ENCODE measurements at regions not wholly inside any gene's neighbourhood (a gene's known extent, or its start where the extent isn't known, plus 50 kb on each side); places are given as distances from the start of the nearest gene placed in this dataset.

GRCh38 chr6:45822873-45823272, 192.8 kb downstream of the CLIC5 start:
- Histone ChIP-seq H3K4me2 (ENCODE audit: low read length) (no peak overlapping the region), H3K9me3 (ENCODE audit: low read length) (no peaks in the 10 kb centered on the region), H3K4me1 (ENCODE audit: insufficient read depth, low read length, severe bottlenecking) (no peaks in the 10 kb centered on the region), H3K79me2 (ENCODE audit: insufficient read depth, low read length) (no peaks in the 10 kb centered on the region), H2AFZ (ENCODE audit: low read length) (no peak overlapping the region), H4K20me1 (ENCODE audit: insufficient read depth, low read length) (no peaks in the 10 kb centered on the region), H3K36me3 (ENCODE audit: insufficient read depth, low read length) (no peaks in the 10 kb centered on the region), H3K27ac (ENCODE audit: low read depth, low read length, poor library complexity, severe bottlenecking) (no peak overlapping the region), H3K4me3 (ENCODE audit: low read depth, low read length, poor library complexity, severe bottlenecking) (no peak overlapping the region), H3K27me3 (ENCODE audit: insufficient read depth, low read length) (no peaks in the 10 kb centered on the region), H3F3A (ENCODE audit: insufficient read depth, low read length) (no peaks in the 10 kb centered on the region), H3K9ac (ENCODE audit: low read length) (no peak overlapping the region), H3K9me2 (ENCODE audit: low read depth, low read length) (no peaks in the 10 kb centered on the region)
- TF ChIP-seq CTCF (IDR thresholded peaks at IDR 0.05; ENCODE audit: low read length) (no peak), EZH2 (IDR thresholded peaks at IDR 0.05; ENCODE audit: borderline replicate concordance, low read length) (no peak)

GRCh38 chr6:45822246-45822812, 193.3 kb downstream of the CLIC5 start:
- Histone ChIP-seq H3K36me3 (ENCODE audit: insufficient read depth, low read length) (no peaks in the 10 kb centered on the region), H3K27ac (ENCODE audit: low read depth, low read length, poor library complexity, severe bottlenecking) (no peak overlapping the region), H2AFZ (ENCODE audit: low read length) (no peak overlapping the region), H3K9me3 (ENCODE audit: low read length) (no peaks in the 10 kb centered on the region), H3K9me2 (ENCODE audit: low read depth, low read length) (no peaks in the 10 kb centered on the region), H3K79me2 (ENCODE audit: insufficient read depth, low read length) (no peaks in the 10 kb centered on the region), H3K27me3 (ENCODE audit: insufficient read depth, low read length) (no peaks in the 10 kb centered on the region), H3K4me1 (ENCODE audit: insufficient read depth, low read length, severe bottlenecking) (no peaks in the 10 kb centered on the region), H4K20me1 (ENCODE audit: insufficient read depth, low read length) (no peaks in the 10 kb centered on the region), H3F3A (ENCODE audit: insufficient read depth, low read length) (no peaks in the 10 kb centered on the region), H3K9ac (ENCODE audit: low read length) (no peak overlapping the region), H3K4me2 (ENCODE audit: low read length) (no peak overlapping the region), H3K4me3 (ENCODE audit: low read depth, low read length, poor library complexity, severe bottlenecking) (no peak overlapping the region)
- TF ChIP-seq EZH2 (IDR thresholded peaks at IDR 0.05; ENCODE audit: borderline replicate concordance, low read length) (no peak), CTCF (IDR thresholded peaks at IDR 0.05; ENCODE audit: low read length) (no peak)

DNA sequence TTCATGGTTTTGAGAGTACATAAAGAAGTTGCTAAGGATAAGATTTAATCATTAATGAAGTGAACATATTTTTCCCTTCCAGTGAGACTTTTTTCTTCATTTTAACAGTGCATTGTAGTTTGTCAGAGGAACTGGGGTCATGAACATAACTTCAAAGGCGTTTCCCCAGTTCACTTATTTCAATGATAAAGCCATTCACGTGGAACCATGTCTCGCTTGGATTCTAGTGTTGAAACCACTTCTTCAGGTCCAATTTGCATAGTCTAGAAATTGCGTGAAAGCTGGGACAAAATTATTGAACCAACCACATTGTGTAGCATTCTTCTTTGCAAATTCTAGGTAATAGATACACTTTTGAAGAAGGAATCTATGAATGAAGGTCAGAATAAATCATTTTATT, 197.0 kb downstream of the CLIC5 start:
- Histone ChIP-seq H3F3A (ENCODE audit: insufficient read depth, low read length) (no peaks in the 10 kb centered on the region), H3K4me1 (ENCODE audit: insufficient read depth, low read length, severe bottlenecking) (no peaks in the 10 kb centered on the region), H2AFZ (ENCODE audit: low read length) (no peak overlapping the region), H4K20me1 (ENCODE audit: insufficient read depth, low read length) (no peaks in the 10 kb centered on the region), H3K9ac (ENCODE audit: low read length) (no peak overlapping the region), H3K79me2 (ENCODE audit: insufficient read depth, low read length) (no peaks in the 10 kb centered on the region), H3K27me3 (ENCODE audit: insufficient read depth, low read length) (no peaks in the 10 kb centered on the region), H3K9me2 (ENCODE audit: low read depth, low read length) (no peaks in the 10 kb centered on the region), H3K36me3 (ENCODE audit: insufficient read depth, low read length) (no peaks in the 10 kb centered on the region), H3K27ac (ENCODE audit: low read depth, low read length, poor library complexity, severe bottlenecking) (no peak overlapping the region), H3K9me3 (ENCODE audit: low read length) (no peaks in the 10 kb centered on the region), H3K4me3 (ENCODE audit: low read depth, low read length, poor library complexity, severe bottlenecking) (no peak overlapping the region), H3K4me2 (ENCODE audit: low read length) (no peak overlapping the region)
- TF ChIP-seq CTCF (IDR thresholded peaks at IDR 0.05; ENCODE audit: low read length) = no peak
- no peak for TF ChIP-seq EZH2 (IDR thresholded peaks at IDR 0.05; ENCODE audit: borderline replicate concordance, low read length)
